GM06990 (cell line): ENCODE measurements at regions not wholly inside any gene's neighbourhood (a gene's known extent, or its start where the extent isn't known, plus 50 kb on each side); places are given as distances from the start of the nearest gene placed in this dataset.
"Not testable (repeated sequence)": the region's sequence is repeated elsewhere in the genome, so short reads cannot be mapped to it uniquely, and the experiment has no call there.

Experiments used
- DNase-seq: peaks from one replicate; pipeline ENCODE4 v3.0.0-alpha.2; 2011; ENCODE audit not compliant: insufficient read length; ENCODE audit errors: extremely low read depth
- H3K27me3 ChIP-seq: replicated peaks from 2 replicates; pipeline ENCODE4 v1.6.0; 2011; ENCODE audit warnings: low read length; ENCODE audit not compliant: control insufficient read depth, insufficient read depth
- H3K36me3 ChIP-seq: 2 replicates; pipeline ENCODE4 v1.5.1; 2011; ENCODE audit warnings: low read length; ENCODE audit not compliant: control insufficient read depth, insufficient read depth
- H3K4me3 ChIP-seq: replicated peaks from 2 replicates; pipeline ENCODE4 v1.5.1; 2011; ENCODE audit warnings: low read depth, mild to moderate bottlenecking, control low read depth, low read length
- TF ChIP-seq, protein P1 (sequence below): IDR thresholded peaks from 2 replicates; pipeline ENCODE4 v1.5.1; 2011; ENCODE audit warnings: low read length, control low read depth, mild to moderate bottlenecking, inconsistent platforms; ENCODE audit not compliant: insufficient read depth, poor library complexity, severe bottlenecking

GRCh38 chr2:111246620-111247061 is 125.9 kb downstream of the BCL2L11 start:
- Histone ChIP-seq H3K4me3 (no peak overlapping the region), H3K36me3 (no peaks in the 10 kb centered on the region), H3K27me3 (no peaks in the 10 kb centered on the region)
- no peak for DNase-seq
- TF ChIP-seq, protein P1, sequence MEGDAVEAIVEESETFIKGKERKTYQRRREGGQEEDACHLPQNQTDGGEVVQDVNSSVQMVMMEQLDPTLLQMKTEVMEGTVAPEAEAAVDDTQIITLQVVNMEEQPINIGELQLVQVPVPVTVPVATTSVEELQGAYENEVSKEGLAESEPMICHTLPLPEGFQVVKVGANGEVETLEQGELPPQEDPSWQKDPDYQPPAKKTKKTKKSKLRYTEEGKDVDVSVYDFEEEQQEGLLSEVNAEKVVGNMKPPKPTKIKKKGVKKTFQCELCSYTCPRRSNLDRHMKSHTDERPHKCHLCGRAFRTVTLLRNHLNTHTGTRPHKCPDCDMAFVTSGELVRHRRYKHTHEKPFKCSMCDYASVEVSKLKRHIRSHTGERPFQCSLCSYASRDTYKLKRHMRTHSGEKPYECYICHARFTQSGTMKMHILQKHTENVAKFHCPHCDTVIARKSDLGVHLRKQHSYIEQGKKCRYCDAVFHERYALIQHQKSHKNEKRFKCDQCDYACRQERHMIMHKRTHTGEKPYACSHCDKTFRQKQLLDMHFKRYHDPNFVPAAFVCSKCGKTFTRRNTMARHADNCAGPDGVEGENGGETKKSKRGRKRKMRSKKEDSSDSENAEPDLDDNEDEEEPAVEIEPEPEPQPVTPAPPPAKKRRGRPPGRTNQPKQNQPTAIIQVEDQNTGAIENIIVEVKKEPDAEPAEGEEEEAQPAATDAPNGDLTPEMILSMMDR = no peak

DNA sequence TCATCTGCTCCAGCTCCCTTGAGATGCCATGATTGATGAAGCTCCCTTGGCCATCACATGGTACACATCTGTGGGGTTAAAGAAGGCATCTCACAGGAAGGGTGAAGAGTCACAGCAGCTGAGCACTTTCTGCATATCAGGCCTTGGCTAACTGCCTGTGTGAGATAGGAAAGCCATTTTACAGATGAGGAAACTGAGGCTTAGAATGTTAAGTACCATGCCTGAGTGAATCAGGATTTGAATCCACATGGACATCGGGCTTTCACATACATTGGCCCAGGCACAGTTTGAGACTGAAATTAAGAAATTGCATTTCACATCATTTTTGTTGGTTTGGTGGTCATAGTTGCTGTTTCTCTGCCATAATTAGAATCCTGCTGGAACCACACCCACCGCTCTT is 126.8 kb downstream of the BCL2L11 start:
- H3K36me3 ChIP-seq = no peaks in the 10 kb centered on the region
- no peak overlapping the region for H3K4me3 ChIP-seq
- DNase-seq = no peak
- H3K27me3 ChIP-seq = no peaks in the 10 kb centered on the region
- TF ChIP-seq, protein P1 = no peak

DNA sequence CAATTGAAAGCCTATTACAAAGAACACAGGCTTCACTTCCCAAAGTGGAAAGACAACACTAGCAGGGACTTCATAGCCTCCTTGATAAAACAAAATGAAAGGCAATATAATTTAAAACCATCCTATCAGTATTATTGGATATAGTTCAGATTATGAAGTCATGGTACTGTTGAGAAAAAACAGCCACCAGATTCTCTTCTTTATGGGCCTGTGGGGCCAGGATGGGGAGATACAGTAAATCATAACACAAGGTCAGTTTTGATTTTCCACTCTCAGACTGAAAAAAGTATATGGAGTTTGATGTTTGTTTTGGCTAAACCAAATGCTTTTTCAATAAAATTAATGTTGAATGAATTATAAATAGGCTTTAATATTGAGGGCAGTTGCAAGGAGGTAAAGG is 129.1 kb downstream of the BCL2L11 start:
- H3K36me3 ChIP-seq = no peaks in the 10 kb centered on the region
- H3K4me3 ChIP-seq = no peak overlapping the region
- no peak for DNase-seq
- H3K27me3 ChIP-seq = no peaks in the 10 kb centered on the region
- TF ChIP-seq, protein P1 = no peak

DNA sequence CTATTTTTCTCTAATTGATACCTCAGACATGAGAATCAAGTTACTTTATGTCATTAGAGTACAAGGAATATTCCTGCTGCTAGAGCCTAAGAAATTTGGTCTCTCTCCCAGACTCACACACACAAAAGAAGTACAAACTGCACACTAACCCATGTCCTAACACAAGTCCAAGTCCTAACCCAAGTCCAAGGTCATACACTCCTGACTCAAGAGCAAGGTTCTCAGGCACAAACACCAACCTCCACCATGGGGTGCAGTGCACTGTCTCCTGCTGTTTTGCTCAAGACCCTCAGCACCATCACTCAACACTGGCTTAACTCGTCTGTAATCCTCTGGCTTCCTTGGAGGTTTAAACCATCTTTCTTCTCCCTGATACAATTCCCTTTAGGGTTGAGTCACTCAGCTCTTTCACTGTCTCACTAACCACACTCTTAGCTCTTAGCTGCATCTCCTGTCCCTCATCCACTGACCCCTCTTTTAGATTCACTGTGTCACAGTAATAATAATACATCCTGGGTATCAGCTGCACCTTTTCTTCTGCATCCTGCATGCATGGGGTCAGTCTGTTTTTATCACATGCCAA is 129.8 kb downstream of the BCL2L11 start:
- TF ChIP-seq, protein P1 = no peak
- Histone ChIP-seq H3K36me3 (no peaks in the 10 kb centered on the region), H3K4me3 (no peak overlapping the region), H3K27me3 (no peaks in the 10 kb centered on the region)
- DNase-seq = no peak

DNA sequence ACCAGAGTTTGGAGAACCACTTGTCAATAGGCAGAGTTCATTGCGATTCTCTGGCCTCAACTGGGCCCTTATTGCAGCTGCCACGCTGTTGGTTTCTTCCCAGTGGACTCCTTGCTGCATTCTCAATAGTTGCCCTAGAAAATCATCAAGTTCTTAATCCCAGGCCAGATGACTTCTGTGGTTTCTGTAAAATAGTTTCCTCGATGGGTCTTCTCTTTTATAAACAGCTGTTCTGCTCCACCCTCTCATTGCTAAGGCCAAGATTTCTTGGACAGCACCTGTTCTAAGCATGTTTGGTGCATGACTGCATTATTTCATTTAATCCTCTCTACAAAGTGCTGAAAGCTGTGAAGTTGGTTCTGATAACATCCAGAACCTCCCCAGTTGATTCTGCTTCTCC is 131.0 kb downstream of the BCL2L11 start:
- TF ChIP-seq, protein P1 = no peak
- no peaks in the 10 kb centered on the region for H3K36me3 ChIP-seq
- H3K4me3 ChIP-seq = no peak overlapping the region
- no peaks in the 10 kb centered on the region for H3K27me3 ChIP-seq
- DNase-seq = no peak

- TF ChIP-seq, protein P1 = no peak
- DNase-seq = no peak
- Histone ChIP-seq H3K36me3 (no peaks in the 10 kb centered on the region), H3K4me3 (no peak overlapping the region), H3K27me3 (no peaks in the 10 kb centered on the region)
Measured at GRCh38 chr2:111252436-111252835, 131.7 kb downstream of the BCL2L11 start.

DNA sequence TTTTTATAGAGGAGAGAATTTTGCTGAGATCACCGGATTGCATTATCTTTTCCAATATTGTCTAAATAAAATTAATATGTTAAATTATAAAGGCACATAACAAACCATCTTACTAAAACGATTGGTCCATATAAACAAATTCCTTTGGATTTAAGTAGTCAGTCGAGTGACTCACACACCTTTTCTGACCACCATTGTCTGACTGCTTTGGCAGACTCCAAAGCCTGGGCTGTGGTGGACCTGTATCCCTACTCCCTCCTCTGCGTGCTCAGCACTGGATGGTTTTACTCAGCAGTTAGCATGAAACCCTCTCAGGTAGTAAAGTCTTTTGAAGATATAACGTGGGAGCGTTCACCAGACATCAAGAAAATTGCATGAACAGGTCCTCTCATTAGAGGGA is 134.2 kb downstream of the BCL2L11 start:
- not testable (repeated sequence) for H3K36me3 ChIP-seq, H3K27me3 ChIP-seq, DNase-seq

GRCh38 chr2:111256628-111257027 is 135.9 kb downstream of the BCL2L11 start:
- H3K27me3 ChIP-seq, DNase-seq, H3K36me3 ChIP-seq, H3K4me3 ChIP-seq: not testable (repeated sequence)

More for the DNA sequence above, 134.2 kb downstream of the BCL2L11 start:
- H3K4me3 ChIP-seq = not testable (repeated sequence)
